Glutamatergic neuron (in vitro differentiated cells): ENCODE measurements at regions not wholly inside any gene's neighbourhood (a gene's known extent, or its start where the extent isn't known, plus 50 kb on each side); places are given as distances from the start of the nearest gene placed in this dataset.

Experiments used
- DNase-seq: peaks from one replicate; pipeline ENCODE4 v3.0.0; 2022
- H3K27ac Mint-ChIP-seq: one replicate; pipeline ENCODE4 v1.8.0; 2020; ENCODE audit warnings: mild to moderate bottlenecking, mixed read lengths, inconsistent platforms; ENCODE audit not compliant: unreplicated experiment
- H3K27me3 Mint-ChIP-seq: one replicate; pipeline ENCODE4 v1.8.0; 2020; ENCODE audit warnings: mild to moderate bottlenecking, moderate library complexity, mixed read lengths, inconsistent platforms; ENCODE audit not compliant: unreplicated experiment
- H3K36me3 Mint-ChIP-seq: one replicate; pipeline ENCODE4 v1.8.0; 2020; ENCODE audit warnings: mild to moderate bottlenecking, mixed read lengths, inconsistent platforms; ENCODE audit not compliant: unreplicated experiment
- H3K4me1 Mint-ChIP-seq: one replicate; pipeline ENCODE4 v1.8.0; 2020; ENCODE audit warnings: mild to moderate bottlenecking, low read depth, mixed read lengths, inconsistent platforms; ENCODE audit not compliant: unreplicated experiment
- H3K4me3 Mint-ChIP-seq: one replicate; pipeline ENCODE4 v1.8.0; 2020; ENCODE audit warnings: mild to moderate bottlenecking, mixed read lengths, inconsistent platforms; ENCODE audit not compliant: unreplicated experiment
- H3K9me3 Mint-ChIP-seq: one replicate; pipeline ENCODE4 v1.8.0; 2020; ENCODE audit warnings: mild to moderate bottlenecking, moderate library complexity, mixed read lengths, inconsistent platforms; ENCODE audit not compliant: unreplicated experiment
- TF ChIP-seq, protein P1 (sequence below): fragments of 200-600 bp; sonication (generic); IDR thresholded peaks from one replicate; pipeline ENCODE4 v1.5.0; 2021; ENCODE audit not compliant: partially characterized antibody, unreplicated experiment

DNA sequence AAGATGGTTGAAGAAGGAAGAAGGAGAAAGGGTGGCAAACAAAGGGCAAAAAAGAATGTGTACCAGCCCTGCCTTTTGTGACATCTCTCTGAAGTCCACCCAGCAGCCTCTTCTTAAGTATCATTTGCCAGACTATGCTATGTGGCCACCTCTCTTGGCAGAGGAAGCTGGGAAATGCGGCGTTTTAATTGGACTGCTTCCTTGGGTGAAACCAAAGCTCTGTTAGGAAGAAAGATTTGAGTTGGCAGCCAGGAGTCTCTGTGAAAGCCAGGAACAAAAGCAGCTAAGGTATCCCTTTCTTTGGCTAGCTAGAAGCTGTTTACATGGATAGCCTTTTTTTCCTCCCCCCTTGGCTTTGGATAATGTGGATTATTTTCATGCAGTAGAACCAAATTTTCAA is 67.5 kb upstream of the GTSF1L start:
- no peak for DNase-seq
- no peaks in the 10 kb centered on the region for H3K27me3 Mint-ChIP-seq
- peaks cover 12% of the 10 kb centered on the region for H3K36me3 Mint-ChIP-seq
- no peak overlapping the region for H3K4me3 Mint-ChIP-seq
- peaks cover 7% of the 10 kb centered on the region for H3K9me3 Mint-ChIP-seq
- TF ChIP-seq, protein P1, sequence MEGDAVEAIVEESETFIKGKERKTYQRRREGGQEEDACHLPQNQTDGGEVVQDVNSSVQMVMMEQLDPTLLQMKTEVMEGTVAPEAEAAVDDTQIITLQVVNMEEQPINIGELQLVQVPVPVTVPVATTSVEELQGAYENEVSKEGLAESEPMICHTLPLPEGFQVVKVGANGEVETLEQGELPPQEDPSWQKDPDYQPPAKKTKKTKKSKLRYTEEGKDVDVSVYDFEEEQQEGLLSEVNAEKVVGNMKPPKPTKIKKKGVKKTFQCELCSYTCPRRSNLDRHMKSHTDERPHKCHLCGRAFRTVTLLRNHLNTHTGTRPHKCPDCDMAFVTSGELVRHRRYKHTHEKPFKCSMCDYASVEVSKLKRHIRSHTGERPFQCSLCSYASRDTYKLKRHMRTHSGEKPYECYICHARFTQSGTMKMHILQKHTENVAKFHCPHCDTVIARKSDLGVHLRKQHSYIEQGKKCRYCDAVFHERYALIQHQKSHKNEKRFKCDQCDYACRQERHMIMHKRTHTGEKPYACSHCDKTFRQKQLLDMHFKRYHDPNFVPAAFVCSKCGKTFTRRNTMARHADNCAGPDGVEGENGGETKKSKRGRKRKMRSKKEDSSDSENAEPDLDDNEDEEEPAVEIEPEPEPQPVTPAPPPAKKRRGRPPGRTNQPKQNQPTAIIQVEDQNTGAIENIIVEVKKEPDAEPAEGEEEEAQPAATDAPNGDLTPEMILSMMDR = no peak
- no peak overlapping the region for H3K27ac Mint-ChIP-seq
- H3K4me1 Mint-ChIP-seq = no peaks in the 10 kb centered on the region

DNA sequence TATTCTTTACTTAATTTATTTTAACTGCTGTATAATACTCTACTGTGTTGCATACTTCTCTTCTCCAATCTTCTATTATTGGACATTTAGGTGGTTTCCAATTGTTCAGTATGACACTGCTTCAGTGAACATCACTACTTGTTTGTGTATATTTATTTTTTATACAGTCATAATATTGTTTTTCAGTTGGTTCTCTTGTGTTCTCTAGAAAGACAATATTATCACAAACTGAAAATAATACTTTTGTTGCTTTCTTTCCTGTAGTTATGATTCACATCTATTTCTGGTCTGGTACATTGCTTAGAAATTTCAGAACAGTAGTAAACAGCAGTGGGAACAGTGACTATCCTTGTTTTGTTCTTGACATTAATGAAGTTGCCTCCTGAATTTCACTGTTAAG is 62.8 kb upstream of the GTSF1L start:
- Mint-ChIP-seq H3K36me3 (peaks cover 12% of the 10 kb centered on the region), H3K9me3 (peaks cover 7% of the 10 kb centered on the region), H3K4me3 (no peak overlapping the region)

DNA sequence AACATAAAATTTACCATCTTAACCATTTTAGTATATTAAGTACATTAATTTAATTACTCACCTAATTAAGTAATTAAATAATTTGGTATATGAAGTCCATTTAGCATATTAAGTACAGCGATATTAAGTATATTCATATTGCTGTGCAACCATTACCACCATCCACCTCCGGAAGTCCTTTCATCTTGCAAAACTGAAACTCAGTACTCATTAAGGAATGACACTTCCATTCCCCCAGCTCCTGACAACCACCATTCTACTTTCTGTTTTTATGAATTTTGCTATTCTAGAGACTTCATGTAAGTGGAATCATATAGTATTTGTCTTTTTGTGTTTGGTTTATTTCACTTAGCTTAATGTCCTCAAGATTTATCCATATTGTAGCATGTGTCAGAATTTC is 61.1 kb upstream of the GTSF1L start:
- Mint-ChIP-seq H3K27ac (no peak overlapping the region), H3K4me1 (no peaks in the 10 kb centered on the region), H3K9me3 (peaks cover 7% of the 10 kb centered on the region), H3K4me3 (no peak overlapping the region), H3K27me3 (no peaks in the 10 kb centered on the region), H3K36me3 (peaks cover 11% of the 10 kb centered on the region)
- DNase-seq = no peak
- TF ChIP-seq, protein P1 = no peak

More for the DNA sequence above, 62.8 kb upstream of the GTSF1L start:
- Mint-ChIP-seq H3K27me3 (no peaks in the 10 kb centered on the region), H3K27ac (no peak overlapping the region), H3K4me1 (no peaks in the 10 kb centered on the region)
- TF ChIP-seq, protein P1 = no peak
- no peak for DNase-seq

DNA sequence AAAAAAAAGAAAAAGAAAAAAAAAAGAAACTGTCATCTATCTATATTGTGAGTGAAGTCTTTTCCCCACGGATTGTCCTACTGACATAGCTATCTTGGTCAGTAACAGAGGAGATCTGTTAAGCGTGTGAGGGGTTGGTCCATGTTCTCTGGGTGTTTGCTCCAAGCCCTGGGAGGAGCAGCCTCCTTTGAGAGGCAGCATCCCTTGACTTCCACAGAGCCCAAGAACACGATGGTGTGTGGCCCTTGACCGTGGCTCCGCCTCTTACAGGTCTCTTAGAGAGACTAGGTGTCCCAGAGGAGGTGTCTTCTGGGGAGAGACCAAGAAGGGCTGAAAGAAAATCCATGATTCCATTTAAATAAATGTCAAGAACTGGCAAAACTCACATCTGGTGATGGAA is 60.1 kb upstream of the GTSF1L start:
- no peak overlapping the region for H3K27ac Mint-ChIP-seq
- TF ChIP-seq, protein P1 = no peak
- peaks cover under 1% of the 10 kb centered on the region for H3K36me3 Mint-ChIP-seq
- no peaks in the 10 kb centered on the region for H3K27me3 Mint-ChIP-seq
- H3K4me3 Mint-ChIP-seq = no peak overlapping the region
- H3K9me3 Mint-ChIP-seq = peaks cover 4% of the 10 kb centered on the region
- DNase-seq = no peak
- H3K4me1 Mint-ChIP-seq = no peaks in the 10 kb centered on the region

DNA sequence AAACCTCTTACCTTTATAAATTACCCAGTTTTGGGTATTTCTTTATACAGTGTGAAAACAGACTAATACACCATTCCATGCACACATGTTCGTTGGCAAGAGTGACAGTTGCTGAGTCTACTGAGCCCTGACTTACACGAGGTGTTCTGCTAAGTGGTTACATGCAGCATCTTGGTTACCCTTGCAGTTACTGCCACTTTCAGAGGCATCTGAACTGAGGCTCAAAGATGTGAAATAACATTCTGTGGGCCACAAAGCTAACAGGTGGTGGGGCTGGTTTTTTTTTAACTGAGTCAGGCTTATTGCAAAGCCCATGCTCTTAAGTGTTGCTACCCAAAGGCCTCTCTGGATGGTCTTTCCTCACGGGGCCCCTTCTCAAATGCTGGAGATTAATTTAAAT is 54.4 kb upstream of the GTSF1L start:
- Mint-ChIP-seq H3K4me1 (no peaks in the 10 kb centered on the region), H3K36me3 (peaks cover 5% of the 10 kb centered on the region), H3K27me3 (peaks cover 5% of the 10 kb centered on the region), H3K4me3 (no peak overlapping the region), H3K27ac (no peak overlapping the region), H3K9me3 (peaks cover 3% of the 10 kb centered on the region)
- DNase-seq = no peak
- TF ChIP-seq, protein P1 = no peak
